Activated CD8-positive, alpha-beta memory T cell treated with anti-CD3 and anti-CD28 coated beads, Interleukin-2, amount 50 U/mL, for 24 hours (primary cell): ENCODE measurements at regions not wholly inside any gene's neighbourhood (a gene's known extent, or its start where the extent isn't known, plus 50 kb on each side); places are given as distances from the start of the nearest gene placed in this dataset.

ENCODE experiments used
- DNase-seq: peaks from one replicate; pipeline ENCODE4 v3.0.0-alpha.2; 2020; ENCODE audit errors: extremely low read depth

- DNase-seq: no peak
Observed at GRCh38 chr1:229822026-229822425, 196.0 kb downstream of the URB2 start.

GRCh38 chr1:229825042-229825441, 199.0 kb downstream of the URB2 start:
- no peak for DNase-seq

- no peak for DNase-seq
Observed at GRCh38 chr1:229828461-229828860, 202.4 kb downstream of the URB2 start.

GRCh38 chr1:229832695-229833094, 206.6 kb downstream of the URB2 start:
- DNase-seq: no peak

GRCh38 chr1:229834230-229834629, 208.2 kb downstream of the URB2 start:
- no peak for DNase-seq

GRCh38 chr1:229835226-229835625, 209.2 kb downstream of the URB2 start:
- no peak for DNase-seq

- DNase-seq: no peak
Observed at GRCh38 chr1:229836324-229836723, 210.3 kb downstream of the URB2 start.

GRCh38 chr1:229838204-229838603, 212.2 kb downstream of the URB2 start:
- no peak for DNase-seq

- no peak for DNase-seq
Observed at GRCh38 chr1:229839800-229840199, 213.8 kb downstream of the URB2 start.

- no peak for DNase-seq
Observed at GRCh38 chr1:229841230-229841629, 215.2 kb downstream of the URB2 start.

- DNase-seq: no peak
Observed at GRCh38 chr1:229842302-229843255, 216.5 kb downstream of the URB2 start.

GRCh38 chr1:229843627-229844238, 217.7 kb downstream of the URB2 start:
- no peak for DNase-seq

GRCh38 chr1:229844675-229845074, 218.6 kb downstream of the URB2 start:
- DNase-seq: no peak

- DNase-seq: no peak
Observed at GRCh38 chr1:229845410-229846138, 219.5 kb downstream of the URB2 start.

GRCh38 chr1:229846351-229846750, 220.3 kb downstream of the URB2 start:
- DNase-seq: no peak

- DNase-seq: no peak
Observed at GRCh38 chr1:229848752-229849677, 218.0 kb upstream of the GALNT2 start.

GRCh38 chr1:229851511-229851910, 215.5 kb upstream of the GALNT2 start:
- no peak for DNase-seq

GRCh38 chr1:229853751-229854150, 213.3 kb upstream of the GALNT2 start:
- no peak for DNase-seq

GRCh38 chr1:229854620-229855019, 212.4 kb upstream of the GALNT2 start:
- no peak for DNase-seq

GRCh38 chr1:229856009-229856650, 210.9 kb upstream of the GALNT2 start:
- no peak for DNase-seq

- DNase-seq: no peak
Observed at GRCh38 chr1:229857585-229857984, 209.5 kb upstream of the GALNT2 start.
